ENCODE measurements at regions not wholly inside any gene's neighbourhood (a gene's known extent, or its start where the extent isn't known, plus 50 kb on each side); places are given as distances from the start of the nearest gene placed in this dataset.

DNA sequence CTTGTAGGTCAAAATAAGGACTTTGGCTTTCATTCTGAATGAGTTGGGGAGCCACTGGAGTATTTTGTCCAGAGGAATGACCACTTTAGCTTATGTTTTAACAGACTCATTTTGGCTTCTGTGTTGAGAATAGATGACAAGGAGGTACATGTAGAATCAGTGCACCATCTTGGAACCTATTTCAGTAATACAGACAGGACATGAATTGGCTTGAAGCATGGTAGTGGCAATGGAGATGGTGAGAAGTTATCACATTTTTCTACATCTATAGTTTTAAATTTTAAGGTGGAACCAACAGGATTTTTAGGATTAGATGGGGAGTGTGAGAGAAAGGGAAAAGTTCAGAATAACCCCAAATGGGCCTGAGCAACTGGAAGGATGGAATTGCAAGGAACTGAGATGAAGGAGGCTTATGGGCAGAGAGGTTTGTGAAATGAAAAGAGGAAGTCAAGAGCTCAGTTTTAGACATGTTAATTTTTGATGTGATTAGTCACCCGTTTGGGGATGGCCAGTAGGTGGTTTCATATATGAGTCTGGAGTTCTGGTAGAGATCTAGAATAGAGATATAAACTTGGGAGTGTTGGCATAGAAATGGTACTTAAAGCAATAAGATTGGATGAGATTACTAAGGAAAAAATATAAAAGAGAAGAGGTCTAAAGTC, 89.2 kb upstream of the JAZF1 start:
- no peak for TF ChIP-seq EZH2 (IDR thresholded peaks at IDR 0.05)
- no peak for TF ChIP-seq POLR2AphosphoS5 (IDR thresholded peaks at IDR 0.05; ENCODE audit: borderline replicate concordance, low read depth, low read length)

Measured in SK-N-MC (cell line).